ENCODE measurements at regions not wholly inside any gene's neighbourhood (a gene's known extent, or its start where the extent isn't known, plus 50 kb on each side); places are given as distances from the start of the nearest gene placed in this dataset.
"Not testable (repeated sequence)": the region's sequence is repeated elsewhere in the genome, so short reads cannot be mapped to it uniquely, and the experiment has no call there.

DNA sequence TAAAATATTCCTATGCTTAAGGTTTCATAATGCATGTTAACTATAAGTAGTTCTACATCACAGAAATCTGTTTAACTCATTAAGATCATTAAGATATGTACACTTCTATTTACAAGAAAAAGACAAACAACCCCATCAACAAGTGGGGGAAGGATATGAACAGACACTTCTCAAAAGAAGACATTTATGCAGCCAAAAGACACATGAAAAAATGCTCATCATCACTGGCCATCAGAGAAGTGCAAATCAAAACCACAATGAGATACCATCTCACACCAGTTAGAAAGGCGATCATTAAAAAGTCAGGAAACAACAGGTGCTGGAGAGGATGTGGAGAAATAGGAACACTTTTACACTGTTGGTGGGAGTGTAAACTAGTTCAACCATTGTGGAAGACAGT lies 1084.3 kb downstream of the GATA3 start:
- not testable (repeated sequence) for DNase-seq (ENCODE audit: low spot score)

DNA sequence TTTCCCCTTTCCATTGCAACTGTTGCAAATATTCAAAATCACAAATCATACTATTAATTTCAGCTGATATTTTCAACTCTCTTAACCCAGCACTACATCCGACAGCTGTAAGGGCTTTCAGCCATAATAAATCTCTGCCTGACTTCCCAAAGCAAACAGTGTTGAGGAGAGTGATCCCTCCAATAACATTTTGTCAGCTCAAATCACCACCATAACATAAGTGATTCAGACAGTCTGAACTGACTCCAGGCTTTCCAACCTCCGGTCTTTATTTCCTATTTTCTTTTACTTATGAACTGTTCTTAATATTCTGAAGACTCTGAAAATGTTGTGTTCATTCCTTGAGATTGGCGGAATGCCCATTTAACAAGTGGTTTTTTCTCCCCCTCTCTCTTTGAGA lies 1085.9 kb downstream of the GATA3 start:
- no peak for DNase-seq (ENCODE audit: low spot score)

DNA sequence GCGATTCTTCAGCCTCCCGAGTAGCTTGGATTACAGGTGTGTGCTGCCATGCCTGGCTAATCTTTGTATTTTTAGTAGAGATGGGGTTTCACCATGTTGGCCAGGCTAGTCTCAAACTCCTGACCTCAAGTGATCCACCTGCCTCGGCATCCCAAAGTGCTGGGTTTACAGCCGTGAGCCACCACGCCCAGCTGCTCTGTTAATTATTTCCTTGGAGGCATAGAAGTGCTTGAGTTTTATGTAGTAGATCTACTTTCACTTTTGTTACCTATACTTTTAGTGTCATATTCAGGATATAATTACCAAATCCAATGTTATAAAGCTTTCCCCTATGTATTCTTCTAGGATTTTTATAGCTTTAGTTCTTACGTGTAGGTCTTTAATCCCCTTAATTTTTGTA lies 1093.0 kb downstream of the GATA3 start:
- no peak for DNase-seq (ENCODE audit: low spot score)

DNA sequence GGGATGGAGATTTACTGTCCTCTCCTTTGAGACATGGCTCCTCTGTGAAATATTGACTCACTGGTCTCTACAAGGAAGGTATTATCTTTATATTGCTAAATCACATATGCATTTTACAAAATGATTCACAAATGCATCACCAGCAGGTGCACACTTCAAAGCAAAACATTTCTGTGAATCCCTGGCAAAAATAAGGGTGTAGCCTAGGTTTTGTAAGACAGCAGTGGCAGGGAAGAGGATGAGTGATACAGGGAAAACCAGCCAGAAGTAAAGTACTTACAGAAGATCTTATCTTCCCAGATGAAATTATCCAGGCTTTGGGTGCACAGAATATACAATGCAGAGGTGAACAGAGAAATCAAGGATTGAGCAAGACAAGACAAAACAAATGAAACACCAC lies 1094.6 kb downstream of the GATA3 start:
- no peak for DNase-seq (ENCODE audit: low spot score)

DNA sequence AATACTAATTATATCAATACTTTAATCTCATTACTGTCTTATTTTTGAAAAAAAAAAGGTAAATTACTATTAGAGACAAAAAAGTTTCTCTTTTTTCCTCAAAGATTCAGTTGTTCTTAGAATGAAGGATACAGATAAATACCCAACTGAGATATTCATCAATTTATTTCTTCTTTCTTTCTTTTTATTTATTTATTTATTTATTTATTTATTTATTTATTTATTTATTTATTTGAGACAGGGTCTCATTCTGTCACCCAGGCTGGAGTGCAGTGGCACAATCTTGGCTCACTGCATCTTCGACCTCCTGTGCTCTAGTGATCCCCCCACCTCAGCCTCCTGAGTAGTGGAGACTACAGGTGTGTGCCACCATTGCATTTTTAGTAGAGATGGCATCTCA lies 1098.6 kb downstream of the GATA3 start:
- DNase-seq (ENCODE audit: low spot score), result not testable (repeated sequence)

DNA sequence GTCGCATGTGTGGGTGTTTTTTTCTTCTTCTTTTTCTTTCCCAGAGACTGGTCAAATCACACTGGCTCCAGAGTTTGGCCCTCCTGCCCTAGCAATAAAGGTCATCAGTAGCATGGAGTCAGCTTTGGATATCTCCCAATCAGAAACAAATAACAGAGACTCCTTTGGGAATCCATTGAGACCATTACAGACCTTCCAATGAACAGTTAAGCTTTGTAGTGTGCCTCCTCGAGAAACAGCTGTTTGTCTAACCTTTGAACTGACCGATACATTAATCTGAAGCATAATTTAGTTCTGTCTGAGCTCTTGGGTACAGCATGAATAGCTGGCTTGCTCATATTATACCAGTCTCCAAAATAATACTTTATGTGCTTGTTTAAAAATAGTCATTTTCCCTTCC lies 1103.2 kb downstream of the GATA3 start:
- DNase-seq (ENCODE audit: low spot score), result no peak

DNA sequence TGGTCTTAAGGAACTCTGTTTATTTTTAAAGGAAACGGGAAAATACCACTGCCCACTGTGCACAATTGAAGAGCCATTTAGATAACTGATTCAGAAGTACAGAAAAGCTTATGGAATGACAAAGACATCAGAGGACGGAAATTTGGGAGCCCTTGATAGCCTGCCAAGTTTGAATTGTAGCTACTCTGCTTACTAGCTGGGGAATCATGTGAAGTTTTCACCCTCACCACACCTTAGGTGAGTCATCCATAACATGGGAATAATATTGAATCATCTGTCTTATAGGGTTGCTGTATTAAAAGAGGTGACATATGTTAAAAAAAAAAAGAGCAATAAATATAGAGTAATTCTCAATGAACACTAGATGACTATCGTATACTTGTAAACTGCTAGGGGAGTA lies 1104.2 kb downstream of the GATA3 start:
- DNase-seq (ENCODE audit: low spot score), result no peak

DNA sequence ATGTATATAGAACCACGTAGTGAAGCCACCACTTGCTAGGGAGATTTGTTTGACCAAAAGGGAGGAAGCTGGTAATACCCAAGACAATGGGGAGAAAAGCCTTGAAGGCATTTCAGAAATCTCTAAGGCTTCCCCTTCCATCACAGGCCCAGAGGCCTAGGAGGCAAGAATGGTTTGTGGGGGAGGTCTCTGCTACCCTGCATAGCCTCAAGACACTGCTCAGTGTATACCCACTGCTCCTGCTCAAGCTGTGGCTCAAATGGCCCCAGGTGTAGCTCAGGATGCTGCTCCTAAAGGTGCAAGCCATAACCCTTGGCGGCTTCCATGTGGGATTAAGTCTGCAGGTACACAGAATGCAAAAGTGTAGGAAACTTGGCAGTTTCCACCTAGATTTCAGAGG lies 1105.8 kb downstream of the GATA3 start:
- no peak for DNase-seq (ENCODE audit: low spot score)

DNA sequence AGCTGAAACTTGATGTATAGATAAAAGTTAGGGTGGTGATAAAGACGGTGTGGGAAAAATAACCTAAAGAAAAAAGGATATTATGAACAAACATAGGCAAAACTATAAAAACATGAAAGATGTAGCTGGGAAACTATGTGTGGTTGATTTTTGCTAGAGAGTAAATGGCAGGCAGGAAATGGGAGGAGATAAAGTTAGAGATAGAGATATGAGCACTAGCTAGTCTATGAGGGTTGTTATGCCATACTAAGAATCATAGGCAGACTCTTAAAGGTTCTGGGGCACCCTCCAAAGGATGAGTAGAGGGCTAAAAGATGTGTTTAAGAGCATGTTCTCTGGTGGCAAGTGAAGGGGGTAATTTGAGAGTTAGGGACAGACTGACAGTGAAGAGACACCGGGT lies 1109.2 kb downstream of the GATA3 start:
- DNase-seq (ENCODE audit: low spot score), result no peak

DNA sequence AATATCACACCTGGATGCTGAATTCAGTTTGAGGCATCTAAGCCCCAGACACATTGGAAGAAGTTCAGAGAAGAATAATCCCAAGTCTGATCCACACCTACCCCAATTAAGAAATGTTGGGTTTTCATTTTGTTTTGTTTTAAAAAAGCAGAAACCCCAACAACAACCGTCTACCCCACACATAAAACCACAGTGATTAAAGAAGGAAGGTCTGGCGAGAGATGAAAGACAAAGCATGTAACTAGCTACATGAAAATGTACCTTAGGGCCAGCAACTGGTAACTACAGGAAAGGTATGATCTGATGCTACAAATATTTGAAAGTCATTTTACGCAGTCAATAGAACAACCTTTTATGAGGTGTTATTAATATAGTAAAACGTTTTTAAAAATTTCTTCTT lies 1112.3 kb downstream of the GATA3 start:
- DNase-seq (ENCODE audit: low spot score), result no peak

DNA sequence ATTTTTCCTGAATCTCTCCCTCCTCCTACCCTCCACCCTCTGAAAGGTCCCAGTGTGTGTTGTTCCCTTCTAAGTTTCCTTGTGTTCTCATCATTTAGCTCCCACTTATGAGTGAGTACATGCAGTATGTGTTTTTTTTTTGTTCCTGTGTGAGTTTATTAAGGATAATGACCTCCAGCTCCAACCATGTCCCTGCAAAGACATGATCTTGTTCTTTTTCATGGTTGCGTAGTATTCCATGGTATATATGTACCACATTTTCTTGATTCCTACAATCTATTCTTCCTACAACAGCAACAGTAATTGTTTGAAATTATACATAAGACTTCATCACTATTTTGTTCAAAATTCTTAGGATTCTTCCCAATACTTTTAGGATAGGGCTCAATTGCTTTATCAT lies 1117.8 kb downstream of the GATA3 start:
- DNase-seq (ENCODE audit: low spot score), result no peak

DNA sequence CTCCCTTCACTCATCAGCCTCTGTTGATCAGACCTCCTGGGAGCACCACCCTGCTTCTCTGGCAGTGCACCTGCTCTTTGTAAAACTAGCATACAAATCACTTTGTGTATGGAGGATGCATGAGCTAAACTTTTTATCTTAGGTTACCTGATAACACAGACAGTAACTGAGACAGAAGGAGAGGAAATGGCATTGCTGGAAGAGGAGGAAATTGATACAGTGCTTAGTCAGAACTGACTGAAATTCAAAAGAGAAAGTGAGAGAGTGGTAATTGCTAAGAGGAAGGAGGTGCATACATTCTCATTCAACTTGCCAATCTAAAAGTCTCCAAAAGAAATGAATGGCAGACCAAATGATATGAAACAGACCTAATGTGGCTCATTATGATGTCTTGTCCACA lies 1120.7 kb downstream of the GATA3 start:
- DNase-seq (ENCODE audit: low spot score), result no peak

DNA sequence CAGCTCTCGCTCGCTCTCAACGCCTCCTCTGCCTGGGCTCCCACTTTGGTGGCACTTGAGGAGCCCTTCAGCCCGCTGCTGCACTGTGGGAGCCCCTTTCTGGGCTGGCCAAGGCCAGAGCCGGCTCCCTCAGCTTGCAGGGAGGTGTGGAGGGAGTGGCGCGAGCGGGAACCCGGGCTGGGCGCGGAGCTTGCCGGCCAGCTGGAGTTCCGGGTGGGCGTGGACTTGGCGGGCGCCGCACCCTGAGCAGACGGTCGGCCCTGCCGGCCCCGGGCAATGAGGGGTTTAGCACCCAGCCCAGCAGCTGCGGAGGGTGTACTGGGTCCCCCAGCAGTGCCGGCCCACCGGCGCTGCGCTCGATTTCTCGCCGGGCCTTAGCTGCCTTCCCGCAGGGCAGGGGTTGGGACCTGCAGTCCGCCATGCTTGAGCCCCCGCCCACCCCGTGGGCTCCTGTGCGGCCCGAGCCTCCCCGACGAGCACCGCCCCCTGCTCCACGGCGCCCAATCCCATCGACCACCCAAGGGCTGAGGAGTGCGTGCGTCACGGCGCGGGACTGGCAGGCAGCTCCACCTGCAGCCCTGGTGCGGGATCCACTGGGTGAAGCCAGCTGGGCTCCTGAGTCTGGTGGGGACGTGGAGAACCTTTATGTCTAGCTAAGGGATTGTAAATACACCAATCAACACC lies 1128.9 kb downstream of the GATA3 start:
- not testable (repeated sequence) for DNase-seq (ENCODE audit: low spot score)

DNA sequence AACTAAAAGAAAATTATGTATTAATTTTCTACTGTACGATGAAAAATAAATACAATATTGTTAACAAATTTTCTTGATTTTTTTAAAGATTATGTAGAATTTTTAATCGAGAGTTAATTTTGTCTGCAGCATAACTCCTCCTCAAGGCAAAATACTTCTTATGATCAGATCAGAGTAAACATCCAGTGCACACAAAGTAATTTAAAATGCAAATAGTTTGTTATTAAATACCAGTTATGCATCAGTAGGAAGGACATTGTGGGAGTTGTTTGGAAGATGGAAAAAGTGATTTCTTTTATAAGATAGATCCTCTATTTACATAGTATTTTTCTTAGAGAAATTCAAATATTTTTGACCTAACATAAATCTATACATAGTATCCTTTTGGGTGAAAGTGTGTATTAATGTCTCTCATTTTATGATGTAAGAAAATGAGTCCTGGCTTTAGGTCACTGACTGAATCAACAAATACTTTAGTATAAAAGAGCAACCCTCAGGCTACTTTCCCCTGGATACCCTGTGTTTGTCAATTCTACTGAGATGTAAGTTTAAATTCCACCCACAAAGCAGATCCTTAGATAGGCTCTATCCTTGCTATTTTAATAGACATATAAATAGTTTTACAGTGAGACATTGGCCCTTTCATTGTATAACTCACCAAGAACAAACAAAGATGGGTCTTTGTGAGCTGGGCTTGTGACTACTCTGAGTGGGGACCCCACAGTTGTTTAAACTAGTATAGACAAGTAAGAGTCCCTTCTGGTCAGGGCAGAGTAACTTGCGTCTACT lies 1133.7 kb downstream of the GATA3 start:
- DNase-seq (ENCODE audit: low spot score), result no peak

DNA sequence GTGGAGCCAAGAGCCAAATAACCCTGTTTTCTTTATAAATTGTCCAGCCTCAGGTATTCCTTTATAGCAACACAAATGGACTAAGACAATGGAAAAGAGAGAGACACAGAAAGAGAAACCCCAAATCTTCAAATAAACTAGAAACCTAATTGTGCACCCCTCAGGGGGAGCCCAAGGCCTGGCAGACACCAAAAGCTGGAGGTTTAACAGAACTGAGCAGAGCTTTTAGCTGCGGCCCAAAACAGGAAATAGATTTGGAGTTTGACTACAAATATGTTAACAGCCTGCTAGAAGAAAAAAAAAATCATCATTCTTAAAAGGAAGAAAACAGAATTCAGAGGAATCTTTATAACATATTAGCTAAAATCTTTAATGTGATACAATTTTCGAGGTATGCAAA lies 1135.0 kb downstream of the GATA3 start:
- DNase-seq (ENCODE audit: low spot score), result no peak

DNA sequence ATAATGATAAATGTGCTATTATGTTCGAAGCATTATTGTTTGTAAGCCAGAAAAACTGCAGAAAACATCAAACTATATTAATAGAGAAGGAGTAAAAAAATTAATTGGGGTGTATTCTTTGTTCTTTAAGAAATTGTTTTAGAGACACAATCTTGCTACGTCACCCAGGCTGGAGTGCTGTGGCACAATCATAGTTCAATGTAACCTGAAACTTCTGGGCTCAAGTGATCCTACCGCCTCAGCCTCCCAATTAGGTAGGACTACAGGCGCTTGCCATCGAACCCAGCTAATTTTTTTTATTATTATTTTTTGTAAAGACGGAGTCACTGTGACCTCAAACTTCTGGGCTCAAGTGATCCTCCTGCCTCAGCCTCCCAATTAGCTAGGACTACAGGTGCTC lies 1138.6 kb downstream of the GATA3 start:
- DNase-seq (ENCODE audit: low spot score), result no peak

DNA sequence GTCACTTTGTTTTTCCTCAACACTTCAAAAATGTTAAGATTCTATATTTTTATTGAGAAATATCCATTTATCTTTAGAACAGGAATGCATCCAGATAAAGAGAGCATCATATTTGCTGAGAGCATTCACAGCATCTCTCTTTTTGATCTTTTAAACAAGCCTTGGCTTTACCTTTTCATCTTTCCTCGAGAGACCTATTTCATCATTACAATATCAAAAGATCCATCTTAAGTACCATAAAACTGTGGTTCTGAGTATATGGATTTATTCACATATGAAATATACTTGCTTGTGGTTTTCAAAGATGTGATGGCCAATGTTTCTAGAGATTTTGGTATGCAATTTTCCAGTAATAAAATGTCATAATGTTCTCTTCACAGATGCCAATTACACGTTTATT lies 1140.9 kb downstream of the GATA3 start:
- no peak for DNase-seq (ENCODE audit: low spot score)

DNA sequence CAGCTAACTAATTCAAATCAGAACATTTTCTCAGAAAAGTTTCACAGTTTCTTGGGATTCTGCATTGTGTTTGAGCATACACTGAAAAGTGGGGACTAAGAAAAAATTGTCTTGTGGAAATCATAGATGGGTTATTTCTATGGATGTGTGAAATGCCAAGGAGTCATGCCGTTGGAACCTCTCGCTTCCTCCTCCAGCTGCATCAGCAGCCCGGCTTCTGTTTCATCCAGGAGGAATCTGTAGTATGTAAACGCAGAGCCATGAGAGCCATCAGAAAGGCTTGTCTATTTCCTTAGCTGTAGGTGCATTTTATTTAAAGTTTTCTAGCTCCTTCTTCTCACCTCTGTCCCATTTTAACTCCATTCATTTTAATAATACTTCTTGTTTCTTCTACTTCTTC lies 1144.1 kb downstream of the GATA3 start:
- DNase-seq (ENCODE audit: low spot score), result no peak

DNA sequence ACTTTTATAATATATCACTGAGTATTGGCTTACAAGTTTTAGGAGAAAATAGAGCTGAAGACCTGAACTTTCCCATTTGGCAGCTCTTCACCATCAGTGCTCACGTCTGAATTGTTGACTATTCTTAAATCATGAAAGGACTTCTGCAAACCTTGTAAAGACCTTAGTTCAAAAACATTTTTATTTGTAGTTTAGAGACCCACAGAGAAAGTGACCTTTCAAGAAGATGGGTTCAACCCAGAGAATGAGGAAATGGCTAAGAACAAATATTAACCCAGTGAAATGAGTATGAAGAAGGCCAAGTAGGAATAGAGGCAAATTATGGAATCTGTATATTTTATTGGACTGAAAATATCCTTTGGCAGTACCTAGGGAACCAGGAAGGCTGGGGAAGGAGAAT lies 1151.1 kb downstream of the GATA3 start:
- DNase-seq (ENCODE audit: low spot score), result no peak

DNA sequence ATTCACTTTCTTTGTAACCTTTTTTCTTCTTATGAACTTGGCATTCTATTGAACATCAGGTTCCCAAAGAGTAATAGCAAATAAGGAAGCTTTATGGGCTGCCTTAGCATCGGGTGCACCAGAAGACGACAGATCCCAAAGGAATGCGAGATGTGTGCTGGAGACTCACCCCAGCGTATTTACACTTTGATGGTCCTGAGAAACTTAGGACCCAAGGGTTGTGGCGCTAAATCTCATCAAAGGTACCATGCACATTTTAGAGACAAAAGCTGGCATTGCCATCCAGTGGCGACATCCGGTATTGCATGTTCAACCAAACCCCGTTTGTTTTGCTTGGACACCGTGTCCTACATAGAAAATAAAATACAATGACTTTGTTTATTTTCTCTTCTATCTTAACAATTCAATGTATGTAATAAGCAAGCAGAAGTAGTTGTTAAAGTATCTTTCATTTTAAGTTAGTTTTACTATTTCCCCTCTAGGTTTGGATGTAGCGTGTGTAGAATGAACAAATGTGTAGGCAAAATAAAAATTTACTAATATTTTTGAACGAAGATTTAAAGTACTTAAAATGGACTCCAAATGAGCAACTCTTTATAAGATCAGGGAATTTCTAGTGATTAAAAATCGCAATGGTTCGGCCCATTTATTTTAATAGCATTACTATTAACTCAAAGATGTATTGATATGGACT lies 1154.8 kb downstream of the GATA3 start:
- DNase-seq (ENCODE audit: low spot score), result peak; percentile 36

DNA sequence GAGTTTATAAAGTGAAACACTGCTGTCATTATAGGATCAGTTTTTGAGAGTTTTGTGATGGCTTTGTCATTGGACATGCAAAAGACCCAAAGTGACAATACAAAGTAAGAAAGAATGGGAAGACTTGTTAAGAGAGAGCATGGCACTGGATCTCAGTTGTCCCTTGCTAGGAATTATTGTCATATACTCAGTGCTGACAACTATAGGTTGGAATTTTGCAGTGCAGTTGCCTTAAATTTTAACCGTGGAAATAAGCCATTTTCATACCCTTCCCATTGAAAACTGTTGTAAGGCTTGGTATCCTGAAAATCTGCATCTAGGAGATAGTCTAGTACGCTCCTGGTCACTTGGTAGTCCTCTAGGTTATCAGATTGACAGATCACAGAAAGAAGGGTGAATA lies 1156.7 kb downstream of the GATA3 start:
- no peak for DNase-seq (ENCODE audit: low spot score)

DNA sequence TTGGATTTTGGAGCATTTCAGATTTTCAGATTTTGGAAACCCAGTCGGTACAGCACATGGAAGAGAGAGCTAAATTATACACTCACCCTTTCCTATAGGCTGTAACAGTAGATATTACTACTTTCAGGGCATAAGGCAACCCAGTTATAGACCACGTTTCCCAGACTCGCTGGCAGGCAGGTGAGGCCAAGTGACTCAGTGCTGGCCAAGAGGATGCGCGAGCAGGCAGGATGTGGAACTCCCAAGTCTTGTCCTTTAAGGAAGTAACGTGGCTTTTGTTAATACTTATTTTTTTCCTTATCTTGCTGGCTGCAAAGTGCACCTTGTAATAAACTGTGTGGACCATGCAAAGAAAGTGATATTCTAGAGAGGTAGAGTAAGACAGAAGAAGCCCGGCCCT lies 1160.1 kb downstream of the GATA3 start:
- no peak for DNase-seq (ENCODE audit: low spot score)

DNA sequence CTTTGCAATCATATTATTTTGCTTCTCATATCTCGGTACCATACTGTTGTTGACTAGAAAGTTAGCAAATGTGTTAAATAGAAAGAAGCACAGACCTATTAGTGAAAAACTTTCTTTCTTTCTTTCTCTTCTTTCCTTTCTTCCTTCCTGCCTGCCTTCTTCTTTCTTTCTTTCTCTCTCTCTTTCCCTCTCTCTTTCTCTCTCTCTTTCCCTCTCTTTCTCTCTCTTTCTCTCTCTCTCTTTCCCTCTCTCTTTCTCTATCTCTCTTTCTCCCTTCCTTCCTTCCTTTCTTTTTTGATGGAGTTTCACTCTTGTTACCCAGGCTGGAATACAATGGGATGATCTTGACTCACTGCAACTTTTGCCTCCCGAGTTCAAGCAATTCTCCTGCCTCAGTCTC lies 1160.6 kb downstream of the GATA3 start:
- no peak for DNase-seq (ENCODE audit: low spot score)
